ENCODE measurements at regions not wholly inside any gene's neighbourhood (a gene's known extent, or its start where the extent isn't known, plus 50 kb on each side); places are given as distances from the start of the nearest gene placed in this dataset.

- DNase-seq (ENCODE audit: low spot score): no peak
- no peak for TF ChIP-seq CTCF (IDR thresholded peaks at IDR 0.05; ENCODE audit: extremely low read depth, insufficient read depth, missing control alignments)
- in situ Hi-C loops (cut with MboI; ENCODE audit: low pct_unique_long_range_greater_than_20kb, low sequenced_read_pairs, unreplicated experiment): no loop called here
Observed at GRCh38 chr22:22432479-22432878, 76.1 kb downstream of the ZNF280B start.

GRCh38 chr22:22432937-22433336 is 75.6 kb downstream of the ZNF280B start:
- in situ Hi-C loops (cut with MboI; ENCODE audit: low pct_unique_long_range_greater_than_20kb, low sequenced_read_pairs, unreplicated experiment): no loop called here
- no peak for TF ChIP-seq CTCF (IDR thresholded peaks at IDR 0.05; ENCODE audit: extremely low read depth, insufficient read depth, missing control alignments)
- no peak for DNase-seq (ENCODE audit: low spot score)

GRCh38 chr22:22433770-22434169 is 74.8 kb downstream of the ZNF280B start:
- TF ChIP-seq CTCF (IDR thresholded peaks at IDR 0.05; ENCODE audit: extremely low read depth, insufficient read depth, missing control alignments): no peak
- DNase-seq (ENCODE audit: low spot score): no peak
- in situ Hi-C loops (cut with MboI; ENCODE audit: low pct_unique_long_range_greater_than_20kb, low sequenced_read_pairs, unreplicated experiment): no loop called here
